ENCODE measurements at regions not wholly inside any gene's neighbourhood (a gene's known extent, or its start where the extent isn't known, plus 50 kb on each side); places are given as distances from the start of the nearest gene placed in this dataset.

DNA sequence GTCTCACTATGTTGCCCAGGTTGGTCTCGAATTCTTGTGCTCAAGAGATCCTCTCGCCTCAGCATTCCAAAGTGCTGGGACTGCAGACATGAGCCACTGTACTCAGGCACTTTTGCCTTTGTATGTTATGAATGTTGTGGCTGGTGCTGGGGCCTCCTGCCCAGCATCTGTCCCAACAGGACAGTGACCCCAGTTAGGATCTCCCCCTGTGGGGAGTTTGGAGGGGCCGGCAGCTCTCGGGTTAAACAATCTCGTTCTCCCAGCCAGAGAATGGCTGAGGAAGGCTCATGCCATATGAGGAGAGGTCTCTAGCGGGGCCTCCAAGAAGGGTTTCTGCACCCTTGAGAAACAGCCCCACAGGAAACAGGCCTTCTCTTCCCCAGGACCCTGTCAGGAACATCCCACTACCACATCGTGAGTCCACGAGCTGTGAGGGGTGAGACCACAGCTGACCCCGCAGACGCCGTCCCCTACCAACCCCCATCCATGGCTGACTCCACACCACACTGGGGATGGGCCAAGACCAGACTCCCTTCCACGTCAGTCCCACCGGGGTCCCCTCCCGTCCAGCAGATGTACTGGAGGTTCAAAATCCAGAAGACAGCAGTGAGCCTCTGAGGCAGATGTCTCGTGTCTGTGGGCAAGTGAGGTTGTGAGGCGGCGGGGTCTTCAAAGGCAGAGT is 54.1 kb downstream of the SHANK2 start:
- TF ChIP-seq EP300 (IDR thresholded peaks at IDR 0.05): no peak
- TF ChIP-seq POLR2AphosphoS5 (IDR thresholded peaks at IDR 0.05): no peak
- TF ChIP-seq, protein P1, sequence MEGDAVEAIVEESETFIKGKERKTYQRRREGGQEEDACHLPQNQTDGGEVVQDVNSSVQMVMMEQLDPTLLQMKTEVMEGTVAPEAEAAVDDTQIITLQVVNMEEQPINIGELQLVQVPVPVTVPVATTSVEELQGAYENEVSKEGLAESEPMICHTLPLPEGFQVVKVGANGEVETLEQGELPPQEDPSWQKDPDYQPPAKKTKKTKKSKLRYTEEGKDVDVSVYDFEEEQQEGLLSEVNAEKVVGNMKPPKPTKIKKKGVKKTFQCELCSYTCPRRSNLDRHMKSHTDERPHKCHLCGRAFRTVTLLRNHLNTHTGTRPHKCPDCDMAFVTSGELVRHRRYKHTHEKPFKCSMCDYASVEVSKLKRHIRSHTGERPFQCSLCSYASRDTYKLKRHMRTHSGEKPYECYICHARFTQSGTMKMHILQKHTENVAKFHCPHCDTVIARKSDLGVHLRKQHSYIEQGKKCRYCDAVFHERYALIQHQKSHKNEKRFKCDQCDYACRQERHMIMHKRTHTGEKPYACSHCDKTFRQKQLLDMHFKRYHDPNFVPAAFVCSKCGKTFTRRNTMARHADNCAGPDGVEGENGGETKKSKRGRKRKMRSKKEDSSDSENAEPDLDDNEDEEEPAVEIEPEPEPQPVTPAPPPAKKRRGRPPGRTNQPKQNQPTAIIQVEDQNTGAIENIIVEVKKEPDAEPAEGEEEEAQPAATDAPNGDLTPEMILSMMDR (IDR thresholded peaks at IDR 0.05): no peak

Data from gastroesophageal sphincter (tissue), 3 donors.